HepG2 (cell line): ENCODE measurements at regions not wholly inside any gene's neighbourhood (a gene's known extent, or its start where the extent isn't known, plus 50 kb on each side); places are given as distances from the start of the nearest gene placed in this dataset.

Experiments used
- BCL6 ChIP-seq: IDR thresholded peaks from 2 replicates; pipeline ENCODE4 v1.6.1; 2016; ENCODE audit warnings: missing genetic modification reagents, missing compliant biosample characterization
- FOXC1 ChIP-seq: sonication (generic); formaldehyde crosslinking; IDR thresholded peaks from 2 replicates; pipeline ENCODE4 v1.8.0; 2022; ENCODE audit warnings: mild to moderate bottlenecking, missing genetic modification reagents, borderline replicate concordance
- HMG20B ChIP-seq: conservative IDR thresholded peaks from 2 replicates; pipeline ENCODE4 v1.6.1; 2016; ENCODE audit warnings: missing genetic modification reagents, missing compliant biosample characterization
- HNRNPL ChIP-seq: fragments of 200-400 bp; formaldehyde crosslinking; IDR thresholded peaks from 2 replicates; pipeline ENCODE4 v1.6.1; 2017; ENCODE audit warnings: mild to moderate bottlenecking, low read depth, low read length
- PRPF4 ChIP-seq: fragments of 200-400 bp; formaldehyde crosslinking; IDR thresholded peaks from 2 replicates; pipeline ENCODE4 v1.6.1; 2016; ENCODE audit warnings: low read length, low read depth; ENCODE audit not compliant: poor library complexity, severe bottlenecking
- TOE1 ChIP-seq: sonication (generic); formaldehyde crosslinking; IDR thresholded peaks from 2 replicates; pipeline ENCODE4 v1.4.0; 2020; ENCODE audit warnings: mild to moderate bottlenecking, missing genetic modification reagents
- ZNF747 ChIP-seq: sonication (generic); formaldehyde crosslinking; IDR thresholded peaks from 2 replicates; pipeline ENCODE4 v1.8.1; 2023; ENCODE audit warnings: missing genetic modification reagents, mild to moderate bottlenecking, borderline replicate concordance
- TF ChIP-seq, protein P1 (sequence below): sonication (generic); formaldehyde crosslinking; IDR thresholded peaks from 2 replicates; pipeline ENCODE4 v1.4.0; 2020; ENCODE audit warnings: missing genetic modification reagents
- TF ChIP-seq, protein P2 (sequence below): sonication (generic); formaldehyde crosslinking; IDR thresholded peaks from 2 replicates; pipeline ENCODE4 v1.5.0; 2020; ENCODE audit warnings: missing genetic modification reagents
- TF ChIP-seq, protein P3 (sequence below): sonication (generic); formaldehyde crosslinking; IDR thresholded peaks from 2 replicates; pipeline ENCODE4 v1.8.1; 2022; ENCODE audit warnings: low read depth, mild to moderate bottlenecking, missing genetic modification reagents
- TF ChIP-seq, protein P4 (sequence below): sonication (generic); formaldehyde crosslinking; IDR thresholded peaks from 2 replicates; pipeline ENCODE4 v1.5.0; 2020; ENCODE audit warnings: missing genetic modification reagents
- TF ChIP-seq, protein P5 (sequence below): sonication (generic); formaldehyde crosslinking; IDR thresholded peaks from 2 replicates; pipeline ENCODE4 v1.5.1; 2020; ENCODE audit warnings: mild to moderate bottlenecking, missing genetic modification reagents, moderate library complexity

DNA sequence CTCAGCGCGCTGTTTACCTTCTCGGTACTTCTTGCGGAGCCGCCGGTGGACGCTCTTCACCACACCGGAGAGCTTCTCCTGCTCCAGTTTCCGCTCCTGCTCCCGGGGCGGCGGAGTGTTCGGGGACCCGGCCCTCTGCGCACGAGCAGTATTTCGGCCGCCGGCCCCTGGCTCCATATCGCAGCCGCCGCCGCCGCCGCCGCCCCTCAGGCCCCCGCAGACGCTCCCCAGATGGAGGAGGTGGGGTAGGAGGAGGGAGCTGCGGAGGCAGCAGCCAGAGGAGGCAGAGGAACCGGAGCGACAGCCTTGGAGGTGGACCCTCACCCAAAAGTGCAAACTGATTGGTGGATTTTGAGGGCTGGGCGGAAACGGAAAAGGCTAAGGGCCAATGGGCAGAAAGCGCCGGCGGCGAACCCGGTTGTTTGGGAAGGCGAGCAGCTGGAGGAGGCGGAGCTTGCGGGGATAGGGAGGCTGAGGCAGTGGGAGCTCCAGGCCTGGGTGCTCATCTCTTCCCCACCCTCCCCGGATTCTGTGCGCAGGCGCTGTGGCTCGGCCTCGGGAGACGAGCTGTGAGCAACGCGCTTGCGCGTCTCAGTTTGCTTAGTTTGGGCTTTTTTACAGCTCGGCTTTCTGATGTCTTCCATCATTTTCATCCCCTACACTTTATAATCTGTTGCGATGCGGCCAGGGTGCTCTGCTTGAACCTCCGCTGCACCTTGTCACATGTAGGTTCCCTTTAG, 146.9 kb downstream of the GPR85 start (continued):
- TF ChIP-seq HMG20B (CRISPR knock-in tag) (no peak), HNRNPL (no peak), ZNF747 (CRISPR knock-in tag) (no peak), PRPF4 (no peak), BCL6 (no peak), TOE1 (CRISPR knock-in tag) (no peak), FOXC1 (no peak; the same call in 1 of the 2 replicates)
- TF ChIP-seq, protein P1, sequence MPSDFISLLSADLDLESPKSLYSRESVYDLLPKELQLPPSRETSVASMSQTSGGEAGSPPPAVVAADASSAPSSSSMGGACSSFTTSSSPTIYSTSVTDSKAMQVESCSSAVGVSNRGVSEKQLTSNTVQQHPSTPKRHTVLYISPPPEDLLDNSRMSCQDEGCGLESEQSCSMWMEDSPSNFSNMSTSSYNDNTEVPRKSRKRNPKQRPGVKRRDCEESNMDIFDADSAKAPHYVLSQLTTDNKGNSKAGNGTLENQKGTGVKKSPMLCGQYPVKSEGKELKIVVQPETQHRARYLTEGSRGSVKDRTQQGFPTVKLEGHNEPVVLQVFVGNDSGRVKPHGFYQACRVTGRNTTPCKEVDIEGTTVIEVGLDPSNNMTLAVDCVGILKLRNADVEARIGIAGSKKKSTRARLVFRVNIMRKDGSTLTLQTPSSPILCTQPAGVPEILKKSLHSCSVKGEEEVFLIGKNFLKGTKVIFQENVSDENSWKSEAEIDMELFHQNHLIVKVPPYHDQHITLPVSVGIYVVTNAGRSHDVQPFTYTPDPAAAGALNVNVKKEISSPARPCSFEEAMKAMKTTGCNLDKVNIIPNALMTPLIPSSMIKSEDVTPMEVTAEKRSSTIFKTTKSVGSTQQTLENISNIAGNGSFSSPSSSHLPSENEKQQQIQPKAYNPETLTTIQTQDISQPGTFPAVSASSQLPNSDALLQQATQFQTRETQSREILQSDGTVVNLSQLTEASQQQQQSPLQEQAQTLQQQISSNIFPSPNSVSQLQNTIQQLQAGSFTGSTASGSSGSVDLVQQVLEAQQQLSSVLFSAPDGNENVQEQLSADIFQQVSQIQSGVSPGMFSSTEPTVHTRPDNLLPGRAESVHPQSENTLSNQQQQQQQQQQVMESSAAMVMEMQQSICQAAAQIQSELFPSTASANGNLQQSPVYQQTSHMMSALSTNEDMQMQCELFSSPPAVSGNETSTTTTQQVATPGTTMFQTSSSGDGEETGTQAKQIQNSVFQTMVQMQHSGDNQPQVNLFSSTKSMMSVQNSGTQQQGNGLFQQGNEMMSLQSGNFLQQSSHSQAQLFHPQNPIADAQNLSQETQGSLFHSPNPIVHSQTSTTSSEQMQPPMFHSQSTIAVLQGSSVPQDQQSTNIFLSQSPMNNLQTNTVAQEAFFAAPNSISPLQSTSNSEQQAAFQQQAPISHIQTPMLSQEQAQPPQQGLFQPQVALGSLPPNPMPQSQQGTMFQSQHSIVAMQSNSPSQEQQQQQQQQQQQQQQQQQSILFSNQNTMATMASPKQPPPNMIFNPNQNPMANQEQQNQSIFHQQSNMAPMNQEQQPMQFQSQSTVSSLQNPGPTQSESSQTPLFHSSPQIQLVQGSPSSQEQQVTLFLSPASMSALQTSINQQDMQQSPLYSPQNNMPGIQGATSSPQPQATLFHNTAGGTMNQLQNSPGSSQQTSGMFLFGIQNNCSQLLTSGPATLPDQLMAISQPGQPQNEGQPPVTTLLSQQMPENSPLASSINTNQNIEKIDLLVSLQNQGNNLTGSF (CRISPR knock-in tag): no peak
- TF ChIP-seq, protein P2, sequence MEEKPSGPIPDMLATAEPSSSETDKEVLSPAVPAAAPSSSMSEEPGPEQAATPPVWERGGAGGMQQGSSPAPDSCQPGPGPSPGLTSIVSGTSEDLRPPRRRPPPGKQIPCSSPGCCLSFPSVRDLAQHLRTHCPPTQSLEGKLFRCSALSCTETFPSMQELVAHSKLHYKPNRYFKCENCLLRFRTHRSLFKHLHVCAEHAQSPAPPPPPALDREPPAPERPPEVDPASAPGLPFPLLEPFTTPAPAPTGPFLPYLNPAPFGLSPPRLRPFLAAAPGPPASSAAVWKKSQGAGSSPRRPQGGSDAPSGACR: no peak
- TF ChIP-seq, protein P3, sequence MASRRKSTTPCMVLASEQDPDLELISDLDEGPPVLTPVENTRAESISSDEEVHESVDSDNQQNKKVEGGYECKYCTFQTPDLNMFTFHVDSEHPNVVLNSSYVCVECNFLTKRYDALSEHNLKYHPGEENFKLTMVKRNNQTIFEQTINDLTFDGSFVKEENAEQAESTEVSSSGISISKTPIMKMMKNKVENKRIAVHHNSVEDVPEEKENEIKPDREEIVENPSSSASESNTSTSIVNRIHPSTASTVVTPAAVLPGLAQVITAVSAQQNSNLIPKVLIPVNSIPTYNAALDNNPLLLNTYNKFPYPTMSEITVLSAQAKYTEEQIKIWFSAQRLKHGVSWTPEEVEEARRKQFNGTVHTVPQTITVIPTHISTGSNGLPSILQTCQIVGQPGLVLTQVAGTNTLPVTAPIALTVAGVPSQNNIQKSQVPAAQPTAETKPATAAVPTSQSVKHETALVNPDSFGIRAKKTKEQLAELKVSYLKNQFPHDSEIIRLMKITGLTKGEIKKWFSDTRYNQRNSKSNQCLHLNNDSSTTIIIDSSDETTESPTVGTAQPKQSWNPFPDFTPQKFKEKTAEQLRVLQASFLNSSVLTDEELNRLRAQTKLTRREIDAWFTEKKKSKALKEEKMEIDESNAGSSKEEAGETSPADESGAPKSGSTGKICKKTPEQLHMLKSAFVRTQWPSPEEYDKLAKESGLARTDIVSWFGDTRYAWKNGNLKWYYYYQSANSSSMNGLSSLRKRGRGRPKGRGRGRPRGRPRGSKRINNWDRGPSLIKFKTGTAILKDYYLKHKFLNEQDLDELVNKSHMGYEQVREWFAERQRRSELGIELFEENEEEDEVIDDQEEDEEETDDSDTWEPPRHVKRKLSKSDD: no peak
- TF ChIP-seq, protein P4, sequence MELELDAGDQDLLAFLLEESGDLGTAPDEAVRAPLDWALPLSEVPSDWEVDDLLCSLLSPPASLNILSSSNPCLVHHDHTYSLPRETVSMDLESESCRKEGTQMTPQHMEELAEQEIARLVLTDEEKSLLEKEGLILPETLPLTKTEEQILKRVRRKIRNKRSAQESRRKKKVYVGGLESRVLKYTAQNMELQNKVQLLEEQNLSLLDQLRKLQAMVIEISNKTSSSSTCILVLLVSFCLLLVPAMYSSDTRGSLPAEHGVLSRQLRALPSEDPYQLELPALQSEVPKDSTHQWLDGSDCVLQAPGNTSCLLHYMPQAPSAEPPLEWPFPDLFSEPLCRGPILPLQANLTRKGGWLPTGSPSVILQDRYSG (CRISPR knock-in tag): no peak
- TF ChIP-seq, protein P5, sequence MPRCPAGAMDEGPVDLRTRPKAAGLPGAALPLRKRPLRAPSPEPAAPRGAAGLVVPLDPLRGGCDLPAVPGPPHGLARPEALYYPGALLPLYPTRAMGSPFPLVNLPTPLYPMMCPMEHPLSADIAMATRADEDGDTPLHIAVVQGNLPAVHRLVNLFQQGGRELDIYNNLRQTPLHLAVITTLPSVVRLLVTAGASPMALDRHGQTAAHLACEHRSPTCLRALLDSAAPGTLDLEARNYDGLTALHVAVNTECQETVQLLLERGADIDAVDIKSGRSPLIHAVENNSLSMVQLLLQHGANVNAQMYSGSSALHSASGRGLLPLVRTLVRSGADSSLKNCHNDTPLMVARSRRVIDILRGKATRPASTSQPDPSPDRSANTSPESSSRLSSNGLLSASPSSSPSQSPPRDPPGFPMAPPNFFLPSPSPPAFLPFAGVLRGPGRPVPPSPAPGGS (CRISPR knock-in tag): no peak
